HEK293T (cell line): ENCODE measurements at regions not wholly inside any gene's neighbourhood (a gene's known extent, or its start where the extent isn't known, plus 50 kb on each side); places are given as distances from the start of the nearest gene placed in this dataset.

ENCODE experiments used
- CTCF ChIA-PET: fragments of 350-600 bp; formaldehyde crosslinking; extraction: SDS; loops from one replicate; lab custom pipeline; 2021; ENCODE audit warnings: antibody characterized with exemption, inconsistent platforms; lab: Yijun Ruan, JAX
- POLR2A ChIA-PET: fragments of 350-600 bp; formaldehyde crosslinking; extraction: SDS; loops from one replicate; lab custom pipeline; 2020; ENCODE audit warnings: antibody characterized with exemption, inconsistent platforms; lab: Yijun Ruan, JAX
- DNase-seq: peaks from one replicate; pipeline ENCODE4 v3.0.0; 2012; ENCODE audit warnings: mixed read lengths; ENCODE audit errors: extremely low spot score
- ARNT ChIP-seq: fragments of 450-650 bp; IDR thresholded peaks from 2 replicates; pipeline ENCODE4 v1.6.1; 2017; ENCODE audit warnings: mild to moderate bottlenecking
- BHLHE40 ChIP-seq: fragments of 450-650 bp; IDR thresholded peaks from 2 replicates; pipeline ENCODE4 v1.6.1; 2016; ENCODE audit warnings: mild to moderate bottlenecking, moderate library complexity, borderline replicate concordance
- CTBP1 ChIP-seq: fragments of 450-650 bp; IDR thresholded peaks from 2 replicates; pipeline ENCODE4 v1.6.1; 2016; ENCODE audit warnings: borderline replicate concordance
- ELF4 ChIP-seq: fragments of 450-650 bp; IDR thresholded peaks from 2 replicates; pipeline ENCODE4 v1.6.1; 2017; ENCODE audit warnings: antibody characterized with exemption
- FOXA1 ChIP-seq: fragments of 450-650 bp; IDR thresholded peaks from 2 replicates; pipeline ENCODE4 v1.6.1; 2016; ENCODE audit warnings: mild to moderate bottlenecking
- FOXK2 ChIP-seq: fragments of 450-650 bp; IDR thresholded peaks from 2 replicates; pipeline ENCODE4 v1.6.1; 2016; ENCODE audit warnings: mild to moderate bottlenecking
- FOXM1 ChIP-seq: fragments of 450-650 bp; IDR thresholded peaks from 2 replicates; pipeline ENCODE4 v1.6.1; 2017; ENCODE audit warnings: mild to moderate bottlenecking, borderline replicate concordance
- HDGF ChIP-seq: fragments of 450-650 bp; IDR thresholded peaks from 2 replicates; pipeline ENCODE4 v1.6.1; 2017; ENCODE audit warnings: antibody characterized with exemption, borderline replicate concordance
- L3MBTL2 ChIP-seq: fragments of 450-650 bp; conservative IDR thresholded peaks from 2 replicates; pipeline ENCODE4 v1.6.1; 2016; ENCODE audit warnings: mild to moderate bottlenecking
- LEF1 ChIP-seq: fragments of 450-650 bp; IDR thresholded peaks from 2 replicates; pipeline ENCODE4 v1.6.1; 2017; ENCODE audit warnings: mild to moderate bottlenecking, borderline replicate concordance
- NFRKB ChIP-seq: fragments of 450-650 bp; IDR thresholded peaks from 2 replicates; pipeline ENCODE4 v1.6.1; 2016; ENCODE audit warnings: mild to moderate bottlenecking, moderate library complexity
- PKNOX1 ChIP-seq: fragments of 450-650 bp; IDR thresholded peaks from 2 replicates; pipeline ENCODE4 v1.6.1; 2016
- SP1 ChIP-seq: fragments of 450-650 bp; IDR thresholded peaks from 2 replicates; pipeline ENCODE4 v1.6.1; 2017
- SUZ12 ChIP-seq: fragments of 450-650 bp; IDR thresholded peaks from 2 replicates; pipeline ENCODE4 v1.6.1; 2016; ENCODE audit warnings: mild to moderate bottlenecking
- TARDBP ChIP-seq: fragments of 450-650 bp; IDR thresholded peaks from 2 replicates; pipeline ENCODE4 v1.6.1; 2016
- ZNF384 ChIP-seq: fragments of 450-650 bp; IDR thresholded peaks from 2 replicates; pipeline ENCODE4 v1.6.1; 2016

GRCh38 chr6:109315341-109316110 is 66.7 kb downstream of the CD164 start:
- CTCF ChIA-PET = no interaction called here

GRCh38 chr6:109314313-109314712 is 68.0 kb downstream of the CD164 start:
- no peak for DNase-seq
- ChIA-PET CTCF (no interaction called here), POLR2A (no interaction called here)
- TF ChIP-seq FOXA1 (no peak), TARDBP (no peak), CTBP1 (no peak), SP1 (no peak), HDGF (no peak), BHLHE40 (no peak), FOXM1 (no peak), PKNOX1 (no peak), L3MBTL2 (no peak)

More at GRCh38 chr6:109315341-109316110, 66.7 kb downstream of the CD164 start:
- no peak for DNase-seq
- POLR2A ChIA-PET = interaction anchor here (0.7 kb wide), 1 partner anchor 68 kb away, joined by 3 read pairs; no protein-coding TSS in a partner anchor
- TF ChIP-seq CTBP1 = no peak
- TF ChIP-seq ZNF384 = no peak
- peak; percentile 50; the same call in 1 of the 2 replicates for TF ChIP-seq PKNOX1

GRCh38 chr6:109313139-109313538 is 69.1 kb downstream of the CD164 start:
- DNase-seq = no peak
- ChIA-PET CTCF (no interaction called here), POLR2A (no interaction called here)
- no peak for TF ChIP-seq CTBP1
- TF ChIP-seq ARNT = no peak
- no peak for TF ChIP-seq BHLHE40
- TF ChIP-seq FOXM1 = no peak
- no peak for TF ChIP-seq ELF4
- no peak for TF ChIP-seq LEF1
- no peak for TF ChIP-seq L3MBTL2
- TF ChIP-seq FOXA1 = no peak
- TF ChIP-seq HDGF = no peak
- no peak for TF ChIP-seq SP1
- TF ChIP-seq TARDBP = no peak
- TF ChIP-seq SUZ12 = no peak
- TF ChIP-seq NFRKB = no peak
- no peak for TF ChIP-seq ZNF384
- no peak for TF ChIP-seq FOXK2
- TF ChIP-seq PKNOX1 = no peak

- no peak for DNase-seq
- no peak for TF ChIP-seq ARNT
- no peak for TF ChIP-seq PKNOX1
- CTCF ChIA-PET = no interaction called here
- POLR2A ChIA-PET = no interaction called here
Observed at GRCh38 chr6:109311471-109311870, 70.8 kb downstream of the CD164 start.

GRCh38 chr6:109309917-109310316 is 72.3 kb downstream of the CD164 start:
- DNase-seq = no peak
- ChIA-PET CTCF (no interaction called here), POLR2A (no interaction called here)
- TF ChIP-seq ELF4 (no peak), LEF1 (no peak), TARDBP (no peak), FOXA1 (no peak), CTBP1 (no peak), FOXK2 (no peak), PKNOX1 (no peak), HDGF (no peak), L3MBTL2 (no peak)

- CTCF ChIA-PET = no interaction called here
- no peak for TF ChIP-seq ZNF384
- no peak for TF ChIP-seq PKNOX1
- no peak for TF ChIP-seq CTBP1
- no peak for TF ChIP-seq FOXM1
- TF ChIP-seq SUZ12 = no peak
- no peak for DNase-seq
- POLR2A ChIA-PET = no interaction called here
Observed at GRCh38 chr6:109308018-109308492, 74.2 kb downstream of the CD164 start.
